GM23248 (cell line): ENCODE measurements at regions not wholly inside any gene's neighbourhood (a gene's known extent, or its start where the extent isn't known, plus 50 kb on each side); places are given as distances from the start of the nearest gene placed in this dataset.

Source experiments
- DNase-seq: peaks from one replicate; pipeline ENCODE4 v3.0.0-alpha.2; 2015
- H2AFZ ChIP-seq: fragments of 200-600 bp; sonication (generic); 2 replicates; pipeline ENCODE4 v1.6.1; 2016; ENCODE audit warnings: antibody characterized with exemption
- H3F3A ChIP-seq: fragments of 200-600 bp; sonication (generic); 2 replicates; pipeline ENCODE4 v1.6.1; 2016; ENCODE audit warnings: mild to moderate bottlenecking, antibody characterized with exemption, mixed run types; ENCODE audit not compliant: insufficient read depth
- H3K27ac ChIP-seq: fragments of 200-600 bp; sonication (generic); 2 replicates; pipeline ENCODE4 v1.5.1; 2016; ENCODE audit warnings: mild to moderate bottlenecking
- H3K27me3 ChIP-seq: fragments of 200-600 bp; sonication (generic); replicated peaks from 2 replicates; pipeline ENCODE4 v1.6.1; 2016; ENCODE audit warnings: mild to moderate bottlenecking; ENCODE audit not compliant: insufficient read depth
- H3K36me3 ChIP-seq: fragments of 200-600 bp; sonication (generic); 2 replicates; pipeline ENCODE4 v1.6.1; 2016; ENCODE audit warnings: low read depth, mild to moderate bottlenecking
- H3K4me1 ChIP-seq: fragments of 200-600 bp; sonication (generic); 2 replicates; pipeline ENCODE4 v1.6.1; 2016; ENCODE audit warnings: mild to moderate bottlenecking; ENCODE audit not compliant: insufficient read depth
- H3K4me2 ChIP-seq: fragments of 200-600 bp; sonication (generic); one replicate; pipeline ENCODE4 v1.6.1; 2016; ENCODE audit warnings: mild to moderate bottlenecking; ENCODE audit not compliant: unreplicated experiment
- H3K4me3 ChIP-seq: fragments of 200-600 bp; sonication (generic); 2 replicates; pipeline ENCODE4 v1.5.1; 2016; ENCODE audit warnings: mild to moderate bottlenecking
- H3K79me2 ChIP-seq: fragments of 200-600 bp; sonication (generic); 2 replicates; pipeline ENCODE4 v1.6.1; 2016; ENCODE audit warnings: mild to moderate bottlenecking; ENCODE audit not compliant: insufficient read depth
- H3K9ac ChIP-seq: fragments of 200-600 bp; sonication (generic); 2 replicates; pipeline ENCODE4 v1.6.1; 2016; ENCODE audit warnings: mild to moderate bottlenecking
- H3K9me2 ChIP-seq: fragments of 200-600 bp; sonication (generic); 2 replicates; pipeline ENCODE4 v1.6.1; 2016; ENCODE audit warnings: mixed run types, mild to moderate bottlenecking, moderate library complexity; ENCODE audit not compliant: insufficient read depth
- H3K9me3 ChIP-seq: fragments of 200-600 bp; sonication (generic); one replicate; pipeline ENCODE4 v1.6.1; 2017; ENCODE audit warnings: low read depth
- H4K20me1 ChIP-seq: fragments of 200-600 bp; sonication (generic); 2 replicates; pipeline ENCODE4 v1.6.0; 2016; ENCODE audit not compliant: insufficient read depth
- EZH2 ChIP-seq: fragments of 200-600 bp; sonication (generic); IDR thresholded peaks from 2 replicates; pipeline ENCODE4 v1.6.1; 2018; ENCODE audit warnings: antibody characterized with exemption, mild to moderate bottlenecking; ENCODE audit not compliant: insufficient read depth, poor library complexity, severe bottlenecking
- EZH2phosphoT487 ChIP-seq: fragments of 200-600 bp; sonication (generic); IDR thresholded peaks from 2 replicates; pipeline ENCODE4 v1.6.1; 2018; ENCODE audit warnings: antibody characterized with exemption, moderate library complexity, mild to moderate bottlenecking, low read depth; ENCODE audit not compliant: insufficient read depth
- WGBS, 2 experiments: methylation state at CpG; one replicate each; pipeline ENCODE4 v1.1.6; 2015 to 2017; ENCODE audit warnings: low lambda C conversion rate in 2 of 2, low coverage in 1 of 2; ENCODE audit errors: missing lambda C conversion rate in 2 of 2; 5-methylcytosine and 5-hydroxymethylcytosine counted together
- in situ Hi-C: fragments of 300-500 bp; cut with MboI; formaldehyde crosslinking; loops from 2 replicates; pipeline ENCODE4 v1.15.0; 2020

- TF ChIP-seq EZH2 (no peak), EZH2phosphoT487 (no peak)
- Histone ChIP-seq H3K27ac (no peak overlapping the region), H3K9me2 (no peaks in the 10 kb centered on the region), H3K36me3 (no peaks in the 10 kb centered on the region), H3K9ac (no peak overlapping the region), H3K79me2 (no peaks in the 10 kb centered on the region), H3K4me1 (no peaks in the 10 kb centered on the region), H3K27me3 (no peaks in the 10 kb centered on the region), H2AFZ (no peak overlapping the region), H3K4me2 (no peak overlapping the region), H4K20me1 (no peaks in the 10 kb centered on the region), H3K4me3 (no peak overlapping the region), H3K9me3 (no peaks in the 10 kb centered on the region), H3F3A (no peaks in the 10 kb centered on the region)
- no peak for DNase-seq
- WGBS, 2 experiments, result 53 to 58% methylated on average over 5 of the region's 5 CpGs
- in situ Hi-C loops, result no loop called here
These were observed 156.0 kb upstream of the FAM83B start for GRCh38 chr6:54690596-54690995.

- no peak overlapping the region for H3K4me2 ChIP-seq
- H4K20me1 ChIP-seq, result no peaks in the 10 kb centered on the region
- H3K9ac ChIP-seq, result no peak overlapping the region
- in situ Hi-C loops, result no loop called here
- WGBS, 2 experiments, result 58 to 65% methylated on average over 3 of the region's 3 CpGs
- no peak overlapping the region for H3K27ac ChIP-seq
- H3K79me2 ChIP-seq, result no peaks in the 10 kb centered on the region
- H3K36me3 ChIP-seq, result no peaks in the 10 kb centered on the region
- no peaks in the 10 kb centered on the region for H3F3A ChIP-seq
- H3K4me1 ChIP-seq, result no peaks in the 10 kb centered on the region
- no peak for DNase-seq
- TF ChIP-seq EZH2 (no peak), EZH2phosphoT487 (no peak)
- H2AFZ ChIP-seq, result no peak overlapping the region
- no peaks in the 10 kb centered on the region for H3K9me2 ChIP-seq
- no peaks in the 10 kb centered on the region for H3K27me3 ChIP-seq
- H3K4me3 ChIP-seq, result no peak overlapping the region
- no peaks in the 10 kb centered on the region for H3K9me3 ChIP-seq
These were observed 151.5 kb upstream of the FAM83B start for GRCh38 chr6:54694928-54695532.

- Histone ChIP-seq H3K79me2 (no peaks in the 10 kb centered on the region), H3K9ac (no peak overlapping the region), H3K9me2 (no peaks in the 10 kb centered on the region), H2AFZ (no peak overlapping the region; the same call in 1 of the 2 replicates), H3F3A (no peaks in the 10 kb centered on the region), H4K20me1 (no peaks in the 10 kb centered on the region), H3K36me3 (no peaks in the 10 kb centered on the region), H3K27me3 (no peaks in the 10 kb centered on the region), H3K27ac (no peak overlapping the region), H3K9me3 (no peaks in the 10 kb centered on the region), H3K4me2 (no peak overlapping the region), H3K4me3 (no peak overlapping the region), H3K4me1 (no peaks in the 10 kb centered on the region)
- in situ Hi-C loops, result no loop called here
- TF ChIP-seq EZH2phosphoT487, result no peak
- TF ChIP-seq EZH2, result no peak
- no peak for DNase-seq
- WGBS, 2 experiments, result 81 to 84% methylated on average over 3 of the region's 3 CpGs
These were observed 150.8 kb upstream of the FAM83B start for GRCh38 chr6:54695815-54696214.

- no peaks in the 10 kb centered on the region for H3F3A ChIP-seq
- in situ Hi-C loops, result no loop called here
- 9 to 15% methylated on average over 3 of the region's 3 CpGs for WGBS, 2 experiments
- H3K4me2 ChIP-seq, result no peak overlapping the region
- H2AFZ ChIP-seq, result peak overlapping the region; percentile 22; the same call in 1 of the 2 replicates
- no peak overlapping the region for H3K4me3 ChIP-seq
- H3K27me3 ChIP-seq, result no peaks in the 10 kb centered on the region
- H3K9ac ChIP-seq, result no peak overlapping the region
- H3K9me3 ChIP-seq, result no peaks in the 10 kb centered on the region
- H3K4me1 ChIP-seq, result no peaks in the 10 kb centered on the region
- no peaks in the 10 kb centered on the region for H4K20me1 ChIP-seq
- peak; percentile 12 for DNase-seq
- no peaks in the 10 kb centered on the region for H3K36me3 ChIP-seq
- no peak overlapping the region for H3K27ac ChIP-seq
- no peaks in the 10 kb centered on the region for H3K9me2 ChIP-seq
- no peaks in the 10 kb centered on the region for H3K79me2 ChIP-seq
- TF ChIP-seq EZH2phosphoT487, result no peak
- no peak for TF ChIP-seq EZH2
These were observed 149.1 kb upstream of the FAM83B start for GRCh38 chr6:54697424-54697823.
